H1 (cell line): ENCODE measurements at regions not wholly inside any gene's neighbourhood (a gene's known extent, or its start where the extent isn't known, plus 50 kb on each side); places are given as distances from the start of the nearest gene placed in this dataset.

Experiments used
- CHD7 ChIP-seq: fragments of 300-600 bp; sonication (generic); IDR thresholded peaks from 2 replicates; pipeline ENCODE4 v1.7.1; 2012; ENCODE audit warnings: low read length, moderate library complexity, mild to moderate bottlenecking, inconsistent platforms; ENCODE audit not compliant: insufficient replicate concordance

- TF ChIP-seq CHD7, result no peak
Observed at GRCh38 chr5:176167800-176168199, 70.4 kb upstream of the SIMC1 start (continued).
